HG02938 (cell line): ENCODE measurements at regions not wholly inside any gene's neighbourhood (a gene's known extent, or its start where the extent isn't known, plus 50 kb on each side); places are given as distances from the start of the nearest gene placed in this dataset.

ENCODE experiments used
- ATAC-seq: cut with Tn5 transposase; IDR thresholded peaks from one replicate; pipeline ENCODE4 v1.9.1; 2021; ENCODE audit warnings: mild to moderate bottlenecking, moderate library complexity; ENCODE audit not compliant: unreplicated experiment

- no peak for ATAC-seq
Observed at GRCh38 chr18:51884039-51884438, 456.0 kb upstream of the DCC start.

- ATAC-seq = no peak
Observed at GRCh38 chr18:51890762-51891161, 449.2 kb upstream of the DCC start.

GRCh38 chr18:51891876-51892275 lies 448.1 kb upstream of the DCC start:
- no peak for ATAC-seq

GRCh38 chr18:51897884-51898283 lies 442.1 kb upstream of the DCC start:
- no peak for ATAC-seq

GRCh38 chr18:51907687-51908597 lies 432.1 kb upstream of the DCC start:
- no peak for ATAC-seq

GRCh38 chr18:51908598-51908944 lies 431.4 kb upstream of the DCC start:
- no peak for ATAC-seq

- ATAC-seq = no peak
Observed at GRCh38 chr18:51911584-51911983, 428.4 kb upstream of the DCC start.

GRCh38 chr18:51912381-51912780 lies 427.6 kb upstream of the DCC start:
- ATAC-seq = no peak

GRCh38 chr18:51915176-51915575 lies 424.8 kb upstream of the DCC start:
- ATAC-seq = no peak

GRCh38 chr18:51921862-51922261 lies 418.1 kb upstream of the DCC start:
- ATAC-seq = no peak

- ATAC-seq = no peak
Observed at GRCh38 chr18:51933903-51934302, 406.1 kb upstream of the DCC start.

- no peak for ATAC-seq
Observed at GRCh38 chr18:51936115-51936514, 403.9 kb upstream of the DCC start.

GRCh38 chr18:51941999-51942398 lies 398.0 kb upstream of the DCC start:
- no peak for ATAC-seq

- ATAC-seq = no peak
Observed at GRCh38 chr18:51943281-51943680, 396.7 kb upstream of the DCC start.

- no peak for ATAC-seq
Observed at GRCh38 chr18:51946946-51947345, 393.1 kb upstream of the DCC start.

- ATAC-seq = no peak
Observed at GRCh38 chr18:51952844-51953243, 387.2 kb upstream of the DCC start.

- peak; percentile 71 for ATAC-seq
Observed at GRCh38 chr18:51953521-51953920, 386.5 kb upstream of the DCC start.

- ATAC-seq = no peak
Observed at GRCh38 chr18:51955136-51955535, 384.9 kb upstream of the DCC start.

GRCh38 chr18:51957001-51957400 lies 383.0 kb upstream of the DCC start:
- ATAC-seq = no peak

GRCh38 chr18:51980101-51980500 lies 359.9 kb upstream of the DCC start:
- ATAC-seq = no peak

- ATAC-seq = no peak
Observed at GRCh38 chr18:51988277-51988676, 351.7 kb upstream of the DCC start.

GRCh38 chr18:51997129-51997528 lies 342.9 kb upstream of the DCC start:
- no peak for ATAC-seq

GRCh38 chr18:51998066-51998465 lies 341.9 kb upstream of the DCC start:
- no peak for ATAC-seq
